RCC 7860 (cell line): ENCODE measurements at regions not wholly inside any gene's neighbourhood (a gene's known extent, or its start where the extent isn't known, plus 50 kb on each side); places are given as distances from the start of the nearest gene placed in this dataset.

Experiments
- DNase-seq: peaks from one replicate; pipeline ENCODE4 v3.0.0-alpha.2; 2015; ENCODE audit warnings: low spot score
- FAIRE-seq: peaks from 2 replicates; lab custom pipeline; 2012; peaks lifted over from hg19 to GRCh38; lab: Jason Lieb, UNC

- no peak for DNase-seq
- no peak for FAIRE-seq
These were observed 345.4 kb downstream of the TDRD15 start for GRCh38 chr2:21469158-21469557.

- DNase-seq: no peak
- FAIRE-seq: no peak
These were observed 345.8 kb downstream of the TDRD15 start for GRCh38 chr2:21469564-21469963.

- FAIRE-seq (no peak), DNase-seq (no peak)
These were observed 356.4 kb downstream of the TDRD15 start for GRCh38 chr2:21480162-21480561.

- no peak for FAIRE-seq
- no peak for DNase-seq
These were observed 360.9 kb downstream of the TDRD15 start for GRCh38 chr2:21484643-21485042.

- DNase-seq (no peak), FAIRE-seq (no peak)
These were observed 362.7 kb downstream of the TDRD15 start for GRCh38 chr2:21486445-21486844.

- DNase-seq: no peak
- no peak for FAIRE-seq
These were observed 365.3 kb downstream of the TDRD15 start for GRCh38 chr2:21489080-21489479.

GRCh38 chr2:21498016-21498415 lies 374.2 kb downstream of the TDRD15 start:
- FAIRE-seq (no peak), DNase-seq (no peak)

GRCh38 chr2:21500401-21500945 lies 376.7 kb downstream of the TDRD15 start:
- FAIRE-seq (no peak), DNase-seq (no peak)

GRCh38 chr2:21501376-21502027 lies 377.7 kb downstream of the TDRD15 start:
- FAIRE-seq (no peak), DNase-seq (no peak)

- no peak for DNase-seq
These were observed 392.1 kb downstream of the TDRD15 start for GRCh38 chr2:21515903-21516302.

GRCh38 chr2:21519412-21519811 lies 395.6 kb downstream of the TDRD15 start:
- no peak for FAIRE-seq
- DNase-seq: no peak

More at GRCh38 chr2:21515903-21516302, 392.1 kb downstream of the TDRD15 start:
- no peak for FAIRE-seq

- DNase-seq: no peak
- FAIRE-seq: no peak
These were observed 396.1 kb downstream of the TDRD15 start for GRCh38 chr2:21519821-21520220.

- no peak for FAIRE-seq
These were observed 412.1 kb downstream of the TDRD15 start for GRCh38 chr2:21535826-21536225.

GRCh38 chr2:21539685-21540084 lies 415.9 kb downstream of the TDRD15 start:
- DNase-seq (no peak), FAIRE-seq (no peak)

More at GRCh38 chr2:21535826-21536225, 412.1 kb downstream of the TDRD15 start:
- no peak for DNase-seq

GRCh38 chr2:21543630-21544029 lies 419.9 kb downstream of the TDRD15 start:
- FAIRE-seq (no peak), DNase-seq (no peak)

- DNase-seq: no peak
- FAIRE-seq: no peak
These were observed 420.6 kb downstream of the TDRD15 start for GRCh38 chr2:21544392-21544791.

- no peak for DNase-seq
These were observed 429.2 kb downstream of the TDRD15 start for GRCh38 chr2:21552981-21553380.

GRCh38 chr2:21559351-21559750 lies 435.6 kb downstream of the TDRD15 start:
- DNase-seq (no peak), FAIRE-seq (no peak)

More at GRCh38 chr2:21552981-21553380, 429.2 kb downstream of the TDRD15 start:
- no peak for FAIRE-seq

- FAIRE-seq (no peak), DNase-seq (no peak)
These were observed 438.2 kb downstream of the TDRD15 start for GRCh38 chr2:21561965-21562364.

GRCh38 chr2:21567395-21567794 lies 443.6 kb downstream of the TDRD15 start:
- FAIRE-seq (no peak), DNase-seq (no peak)

- FAIRE-seq (no peak), DNase-seq (no peak)
These were observed 447.9 kb downstream of the TDRD15 start for GRCh38 chr2:21571686-21572085.

GRCh38 chr2:21580391-21580790 lies 456.6 kb downstream of the TDRD15 start:
- FAIRE-seq (no peak), DNase-seq (no peak)

GRCh38 chr2:21585881-21586280 lies 462.1 kb downstream of the TDRD15 start:
- DNase-seq: no peak
- FAIRE-seq: no peak
